Activated gamma-delta T cell treated with Interleukin-2 at 50 U/mL for 16 hours (primary cell): ENCODE measurements at regions not wholly inside any gene's neighbourhood (a gene's known extent, or its start where the extent isn't known, plus 50 kb on each side); places are given as distances from the start of the nearest gene placed in this dataset.

Experiments
- DNase-seq: peaks from one replicate; pipeline ENCODE4 v3.0.0-alpha.2; 2020

DNA sequence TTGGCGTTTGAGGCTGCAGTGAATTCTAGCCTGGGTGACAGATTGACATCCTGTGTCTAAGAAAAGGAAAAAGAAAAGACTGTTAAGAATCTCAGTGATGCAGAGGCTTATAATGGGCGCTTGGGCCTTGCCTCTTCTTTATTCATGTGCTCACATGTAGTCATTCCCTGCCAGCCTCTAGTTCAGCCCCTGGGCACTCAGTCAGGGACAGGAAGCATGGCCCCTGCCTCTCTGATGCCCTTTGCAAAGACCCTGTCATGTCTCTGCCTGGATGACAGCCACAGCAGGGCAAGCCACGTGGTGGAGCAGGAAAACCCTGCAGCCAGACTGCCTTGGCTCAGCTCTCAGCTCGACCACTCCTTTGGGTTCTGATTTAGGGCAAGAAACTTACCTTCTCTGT is 368.9 kb downstream of the RPS24 start:
- DNase-seq, result no peak

- DNase-seq, result no peak
Measured at GRCh38 chr10:78403781-78404180, 370.1 kb downstream of the RPS24 start.

DNA sequence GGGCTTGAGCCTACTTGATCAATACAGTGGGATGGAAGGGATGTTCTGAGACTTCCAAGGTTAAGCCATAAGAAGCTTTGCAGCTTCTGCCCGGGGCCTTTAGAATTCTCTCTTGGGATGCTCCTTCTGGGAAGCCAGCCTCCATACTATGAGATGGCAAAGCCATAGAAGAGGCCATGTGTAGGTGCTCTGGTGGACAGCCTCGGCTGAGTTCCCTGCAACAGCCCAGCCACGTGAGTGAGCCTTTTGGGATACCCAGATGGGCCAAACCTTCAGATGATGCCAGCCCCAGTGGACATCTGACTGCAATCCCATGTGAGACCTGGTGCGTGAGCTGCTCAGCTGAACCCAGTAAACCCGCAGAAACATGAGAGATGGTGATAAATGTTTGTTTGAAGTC is 370.6 kb downstream of the RPS24 start:
- DNase-seq, result no peak

- no peak for DNase-seq
Measured at GRCh38 chr10:78405231-78405630, 371.6 kb downstream of the RPS24 start.

- no peak for DNase-seq
Measured at GRCh38 chr10:78405736-78406135, 372.1 kb downstream of the RPS24 start.

- DNase-seq, result no peak
Measured at GRCh38 chr10:78406648-78407008, 373.0 kb downstream of the RPS24 start.

- peak; percentile 37 for DNase-seq
Measured at GRCh38 chr10:78407009-78407711, 373.5 kb downstream of the RPS24 start.

DNA sequence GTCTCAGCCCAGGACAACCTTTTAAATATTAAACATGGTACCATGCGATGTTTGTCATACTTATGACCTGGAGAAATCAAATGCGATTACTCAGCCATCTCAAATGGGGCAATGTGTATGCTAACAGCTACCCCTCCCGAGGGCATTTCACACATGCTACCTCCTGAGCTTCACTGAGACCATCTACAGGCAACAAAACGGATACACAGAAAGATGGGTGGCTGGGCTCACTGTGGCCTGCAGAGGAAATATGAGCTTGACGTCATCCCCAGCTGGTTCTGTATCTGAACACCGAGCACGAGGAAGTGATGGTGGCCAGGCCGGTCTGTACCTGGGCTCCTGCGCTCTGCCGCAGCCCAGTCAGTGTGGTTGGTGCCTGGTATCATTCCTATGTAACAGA is 374.3 kb downstream of the RPS24 start:
- DNase-seq, result no peak

- no peak for DNase-seq
Measured at GRCh38 chr10:78408671-78409472, 375.2 kb downstream of the RPS24 start.

- no peak for DNase-seq
Measured at GRCh38 chr10:78410046-78410965, 376.6 kb downstream of the RPS24 start.

DNA sequence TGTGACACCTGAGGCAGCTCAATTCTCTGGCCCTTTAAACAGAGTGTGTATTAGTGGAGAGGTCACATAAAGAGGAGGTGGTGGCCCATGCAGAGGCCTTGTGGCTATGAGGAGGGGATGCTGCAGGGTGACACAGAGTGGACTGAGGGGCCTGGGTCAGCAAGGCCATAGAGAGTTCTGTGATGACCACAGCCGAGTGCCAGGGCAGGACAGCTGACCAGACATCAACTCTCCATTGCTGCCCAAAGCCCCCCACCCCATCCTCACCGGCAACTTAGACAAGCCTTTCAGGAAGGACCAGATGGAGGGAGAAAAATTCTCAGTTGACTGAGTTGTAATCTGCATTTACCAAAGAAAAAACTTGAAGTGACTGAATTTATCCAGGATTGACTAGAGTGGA is 378.1 kb downstream of the RPS24 start:
- DNase-seq, result no peak

GRCh38 chr10:78412605-78413004 is 378.9 kb downstream of the RPS24 start:
- DNase-seq, result no peak

DNA sequence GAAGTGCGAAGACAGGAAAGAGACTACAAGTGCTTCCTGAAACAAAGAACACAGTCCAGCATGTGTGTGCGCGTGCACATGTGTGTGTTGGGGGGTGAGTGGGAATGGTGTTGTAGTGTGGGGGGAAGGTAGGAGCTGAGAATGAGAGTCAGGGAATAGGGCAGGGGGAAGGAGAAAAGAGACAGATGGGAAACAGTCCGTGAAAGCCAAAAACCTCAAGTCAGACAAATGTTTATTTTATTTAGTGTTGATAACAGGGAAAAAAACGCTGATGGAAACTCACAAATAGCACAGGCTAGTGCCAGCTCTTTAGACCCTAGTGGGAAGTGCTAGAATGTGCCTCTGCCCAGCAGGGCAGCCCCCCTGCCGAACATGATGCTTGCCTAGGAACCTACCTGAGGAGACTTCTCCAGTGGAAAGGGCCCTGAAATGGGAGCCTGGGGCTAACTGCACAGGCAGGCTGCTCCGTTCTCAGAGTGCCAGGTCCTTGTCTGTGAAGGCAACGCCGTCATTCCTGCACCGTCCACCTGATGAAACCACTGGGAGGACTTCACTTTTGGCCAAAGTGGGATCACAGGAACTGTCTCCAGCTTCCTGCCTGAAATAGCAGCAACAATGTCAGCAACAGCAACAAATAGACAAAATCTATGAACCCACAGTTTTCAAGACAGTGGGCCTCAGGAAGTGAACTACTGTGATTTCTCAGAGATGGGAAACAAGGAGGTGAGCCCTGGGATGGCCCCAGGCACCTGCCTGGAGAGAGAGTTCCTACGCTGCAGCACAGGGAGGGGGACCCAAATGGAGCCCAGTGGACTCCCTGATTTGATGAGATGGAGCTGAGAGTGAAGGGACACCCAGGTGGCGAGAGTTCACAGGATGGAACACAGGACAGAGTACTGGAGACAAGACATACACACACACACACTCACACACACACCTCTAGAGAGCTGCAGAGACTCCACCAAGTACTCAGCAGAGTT is 379.7 kb downstream of the RPS24 start:
- DNase-seq, result no peak

GRCh38 chr10:78414380-78414779 is 380.7 kb downstream of the RPS24 start:
- no peak for DNase-seq

DNA sequence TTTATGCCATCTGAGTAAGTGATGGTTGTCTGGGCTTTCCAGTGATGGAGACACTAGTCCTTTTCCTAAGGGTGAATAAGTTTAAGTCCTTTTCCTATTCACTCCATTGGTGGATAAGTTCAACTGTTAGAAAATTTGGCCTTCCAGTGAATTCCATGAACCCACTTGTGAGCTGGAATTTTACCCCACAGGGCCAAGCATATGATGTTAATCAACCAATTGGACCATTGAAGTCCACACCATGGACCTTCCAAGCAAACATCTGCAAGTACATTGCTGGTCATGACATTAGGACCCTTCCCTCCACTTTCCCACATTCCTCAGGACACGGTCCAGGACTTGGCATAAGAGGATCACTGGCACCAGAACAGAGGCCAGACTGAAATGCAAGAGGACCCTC is 381.4 kb downstream of the RPS24 start:
- DNase-seq, result no peak

- DNase-seq, result no peak
Measured at GRCh38 chr10:78416031-78417011, 382.7 kb downstream of the RPS24 start.

DNA sequence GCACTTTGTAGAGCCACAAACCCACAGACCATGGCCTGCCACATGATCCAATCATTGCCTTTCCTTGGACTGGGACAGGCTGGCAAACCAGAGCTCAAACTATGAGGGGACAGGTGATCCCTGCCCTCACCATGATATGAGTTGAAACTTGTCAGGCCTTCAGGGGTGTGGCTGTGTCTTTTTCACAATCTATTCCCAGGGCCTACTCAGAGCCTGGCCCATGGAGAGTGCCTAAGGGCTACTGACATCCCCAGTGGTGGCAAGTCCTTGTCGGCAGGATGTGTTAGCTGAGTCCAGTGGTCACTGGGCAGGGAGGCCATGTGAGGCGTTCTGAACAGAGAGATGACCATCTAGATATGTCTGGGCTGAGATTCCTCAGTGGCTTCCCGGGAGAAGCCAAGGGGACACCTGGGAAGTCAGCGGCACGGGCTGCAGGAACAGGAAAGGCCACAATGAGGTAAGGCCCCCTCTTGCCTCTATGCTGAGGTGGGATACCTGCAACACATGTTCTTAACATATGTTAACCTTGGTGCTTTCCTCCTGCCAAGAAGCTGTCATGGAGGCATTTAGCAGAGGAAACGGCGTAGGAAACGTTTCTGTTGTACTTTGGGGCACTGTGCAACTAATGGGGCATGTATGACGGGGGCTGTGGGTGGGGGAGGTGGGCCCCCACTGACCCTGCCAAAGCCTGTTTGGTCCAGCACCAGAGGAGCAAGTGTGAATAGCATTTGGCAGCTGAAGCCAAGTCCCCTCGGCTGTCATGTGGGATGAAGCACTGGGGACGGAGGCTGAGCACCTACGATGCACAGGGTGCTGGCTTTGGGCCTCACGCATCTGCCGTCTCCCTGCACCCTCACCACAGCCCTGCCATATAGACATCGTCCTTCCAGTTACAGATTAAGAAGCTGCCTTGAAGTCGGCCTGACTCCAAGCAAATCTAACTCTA is 384.0 kb downstream of the RPS24 start:
- DNase-seq, result no peak

- no peak for DNase-seq
Measured at GRCh38 chr10:78419481-78420265, 386.0 kb downstream of the RPS24 start.
